PFSK-1 (cell line): ENCODE measurements at regions not wholly inside any gene's neighbourhood (a gene's known extent, or its start where the extent isn't known, plus 50 kb on each side); places are given as distances from the start of the nearest gene placed in this dataset.
A peak's percentile ranks its signal among the peaks of the same experiment; 100 is the strongest.

Experiments
- FOXP2 ChIP-seq: optimal IDR thresholded peaks from 2 replicates; pipeline ENCODE3; 2011; ENCODE audit warnings: borderline replicate concordance, control low read depth, inconsistent platforms; ENCODE audit not compliant: insufficient read depth; ENCODE audit errors: extremely low read length, extremely low read depth
- POLR2AphosphoS5 ChIP-seq: IDR thresholded peaks from 2 replicates; pipeline ENCODE4 v1.6.1; 2012; ENCODE audit warnings: low read depth, mild to moderate bottlenecking, control low read depth, low read length, moderate library complexity
- REST ChIP-seq, 2 experiments: IDR thresholded peaks; 2 replicates each; pipeline versions ENCODE4 v1.6.1 to v1.8.0; 2011 to 2012; ENCODE audit warnings: low read depth in 2 of 2, low read length in 2 of 2, control low read depth in 1 of 2, inconsistent platforms in 1 of 2, mild to moderate bottlenecking in 1 of 2, moderate library complexity in 1 of 2; ENCODE audit not compliant: insufficient read depth in 1 of 2
- SIN3A ChIP-seq: IDR thresholded peaks from 2 replicates; pipeline ENCODE4 v1.6.1; 2012; ENCODE audit warnings: mild to moderate bottlenecking, low read length, moderate library complexity, borderline replicate concordance; ENCODE audit not compliant: insufficient read depth
- TAF1 ChIP-seq: IDR thresholded peaks from 2 replicates; pipeline ENCODE4 v1.6.1; 2012; ENCODE audit warnings: low read length, control low read depth, borderline replicate concordance; ENCODE audit not compliant: insufficient read depth

- TF ChIP-seq TAF1 (no peak), REST (IDR thresholded peaks at IDR 0.05; ENCODE audit: insufficient read depth in 1 of 2, low read depth in 2 of 2, low read length in 2 of 2) (no peak), FOXP2 (no peak), POLR2AphosphoS5 (no peak), SIN3A (no peak)
These were observed 58.6 kb upstream of the NYAP2 start for GRCh38 chr2:225340923-225341322.

GRCh38 chr2:225337183-225337582, 62.3 kb upstream of the NYAP2 start:
- TF ChIP-seq REST (IDR thresholded peaks at IDR 0.05; ENCODE audit: insufficient read depth in 1 of 2, low read depth in 2 of 2, low read length in 2 of 2) (no peak), TAF1 (no peak), SIN3A (no peak), POLR2AphosphoS5 (no peak), FOXP2 (no peak)

GRCh38 chr2:225334514-225334913, 65.0 kb upstream of the NYAP2 start:
- no peak for TF ChIP-seq SIN3A
- 0 out of 4 replicates have a peak, but pooled peaks of 1 of the 2 experiments have one; percentile 34 for TF ChIP-seq REST (IDR thresholded peaks at IDR 0.05; ENCODE audit: insufficient read depth in 1 of 2, low read depth in 2 of 2, low read length in 2 of 2)

- TF ChIP-seq REST (IDR thresholded peaks at IDR 0.05; ENCODE audit: insufficient read depth in 1 of 2, low read depth in 2 of 2, low read length in 2 of 2) (no peak), TAF1 (no peak), POLR2AphosphoS5 (no peak), FOXP2 (no peak), SIN3A (no peak)
These were observed 71.3 kb upstream of the NYAP2 start for GRCh38 chr2:225328192-225328591.

GRCh38 chr2:225326969-225327368, 72.5 kb upstream of the NYAP2 start:
- TF ChIP-seq POLR2AphosphoS5 = no peak
- no peak for TF ChIP-seq FOXP2
- TF ChIP-seq TAF1 = no peak
- no peak for TF ChIP-seq REST (IDR thresholded peaks at IDR 0.05; ENCODE audit: insufficient read depth in 1 of 2, low read depth in 2 of 2, low read length in 2 of 2)
- TF ChIP-seq SIN3A = no peak
